HG03135 (cell line): ENCODE measurements at regions not wholly inside any gene's neighbourhood (a gene's known extent, or its start where the extent isn't known, plus 50 kb on each side); places are given as distances from the start of the nearest gene placed in this dataset.
"Not testable (repeated sequence)": the region's sequence is repeated elsewhere in the genome, so short reads cannot be mapped to it uniquely, and the experiment has no call there.

Experiments
- ATAC-seq: cut with Tn5 transposase; IDR thresholded peaks from one replicate; pipeline ENCODE4 v1.9.1; 2021; ENCODE audit warnings: mild to moderate bottlenecking, moderate library complexity; ENCODE audit not compliant: unreplicated experiment

- no peak for ATAC-seq
Measured at GRCh38 chr5:8831251-8831650, 714.6 kb downstream of the SEMA5A start.

GRCh38 chr5:8831854-8832253, 714.0 kb downstream of the SEMA5A start:
- ATAC-seq = no peak

GRCh38 chr5:8839361-8840055, 706.4 kb downstream of the SEMA5A start:
- no peak for ATAC-seq

GRCh38 chr5:8840237-8840636, 705.6 kb downstream of the SEMA5A start:
- no peak for ATAC-seq

- not testable (repeated sequence) for ATAC-seq
Measured at GRCh38 chr5:8840746-8841145, 705.1 kb downstream of the SEMA5A start.

- ATAC-seq = no peak
Measured at GRCh38 chr5:8842971-8843551, 702.8 kb downstream of the SEMA5A start.

GRCh38 chr5:8843771-8844170, 702.1 kb downstream of the SEMA5A start:
- ATAC-seq = no peak

- ATAC-seq = no peak
Measured at GRCh38 chr5:8844206-8844605, 701.7 kb downstream of the SEMA5A start.

GRCh38 chr5:8844847-8845246, 701.0 kb downstream of the SEMA5A start:
- ATAC-seq = no peak

GRCh38 chr5:8845296-8845695, 700.6 kb downstream of the SEMA5A start:
- no peak for ATAC-seq

- ATAC-seq = no peak
Measured at GRCh38 chr5:8848366-8848765, 697.5 kb downstream of the SEMA5A start.

- no peak for ATAC-seq
Measured at GRCh38 chr5:8848997-8849594, 696.8 kb downstream of the SEMA5A start.

- no peak for ATAC-seq
Measured at GRCh38 chr5:8851101-8851500, 694.8 kb downstream of the SEMA5A start.

GRCh38 chr5:8857051-8857450, 688.8 kb downstream of the SEMA5A start:
- no peak for ATAC-seq

GRCh38 chr5:8861764-8862163, 684.1 kb downstream of the SEMA5A start:
- ATAC-seq = no peak

- no peak for ATAC-seq
Measured at GRCh38 chr5:8864053-8864452, 681.8 kb downstream of the SEMA5A start.

GRCh38 chr5:8865266-8865665, 680.6 kb downstream of the SEMA5A start:
- ATAC-seq = no peak

GRCh38 chr5:8865686-8866374, 680.0 kb downstream of the SEMA5A start:
- no peak for ATAC-seq

GRCh38 chr5:8868283-8868682, 677.6 kb downstream of the SEMA5A start:
- ATAC-seq = no peak

GRCh38 chr5:8869932-8870331, 675.9 kb downstream of the SEMA5A start:
- no peak for ATAC-seq

- ATAC-seq = no peak
Measured at GRCh38 chr5:8870349-8870958, 675.4 kb downstream of the SEMA5A start.
